Chondrocyte (in vitro differentiated cells): ENCODE measurements at regions not wholly inside any gene's neighbourhood (a gene's known extent, or its start where the extent isn't known, plus 50 kb on each side); places are given as distances from the start of the nearest gene placed in this dataset.
"Not testable (repeated sequence)": the region's sequence is repeated elsewhere in the genome, so short reads cannot be mapped to it uniquely, and the experiment has no call there.

Source experiments
- DNase-seq: peaks from one replicate; pipeline ENCODE4 v3.0.0; 2021; ENCODE audit warnings: mixed read lengths, low spot score
- H3K27ac Mint-ChIP-seq: one replicate; pipeline ENCODE4 v1.8.0; 2021; ENCODE audit warnings: mild to moderate bottlenecking, moderate library complexity, mixed read lengths; ENCODE audit not compliant: unreplicated experiment
- H3K27me3 Mint-ChIP-seq: 2 replicates; pipeline ENCODE4 v1.8.0; 2021; ENCODE audit warnings: low read depth, mixed read lengths
- H3K36me3 Mint-ChIP-seq: 2 replicates; pipeline ENCODE4 v1.8.0; 2021; ENCODE audit warnings: low read depth, mixed read lengths
- H3K4me1 Mint-ChIP-seq: 2 replicates; pipeline ENCODE4 v1.8.0; 2021; ENCODE audit warnings: low read depth, mild to moderate bottlenecking, mixed read lengths
- H3K4me3 Mint-ChIP-seq: one replicate; pipeline ENCODE4 v1.8.0; 2021; ENCODE audit warnings: mild to moderate bottlenecking, moderate library complexity, mixed read lengths; ENCODE audit not compliant: unreplicated experiment
- H3K9me3 Mint-ChIP-seq: 2 replicates; pipeline ENCODE4 v1.8.0; 2021; ENCODE audit warnings: low read depth, mixed read lengths
- CTCF ChIP-seq: fragments of 200-600 bp; sonication (generic); IDR thresholded peaks from 2 replicates; pipeline ENCODE4 v1.5.0; 2021; ENCODE audit warnings: antibody characterized with exemption, mild to moderate bottlenecking, moderate library complexity

- Mint-ChIP-seq H3K36me3 (no peaks in the 10 kb centered on the region), H3K27ac (no peak overlapping the region), H3K4me1 (no peaks in the 10 kb centered on the region), H3K27me3 (no peaks in the 10 kb centered on the region), H3K9me3 (no peaks in the 10 kb centered on the region), H3K4me3 (no peak overlapping the region)
- no peak for TF ChIP-seq CTCF
- no peak for DNase-seq
Observed at GRCh38 chr12:96120359-96121100, 73.6 kb upstream of the ELK3 start.

GRCh38 chr12:96121271-96121711 is 72.9 kb upstream of the ELK3 start:
- no peak for DNase-seq

GRCh38 chr12:96128292-96128691 is 65.9 kb upstream of the ELK3 start:
- not testable (repeated sequence) for H3K27me3 Mint-ChIP-seq, DNase-seq, H3K27ac Mint-ChIP-seq, H3K4me3 Mint-ChIP-seq, H3K4me1 Mint-ChIP-seq, H3K9me3 Mint-ChIP-seq, H3K36me3 Mint-ChIP-seq

More at GRCh38 chr12:96121271-96121711, 72.9 kb upstream of the ELK3 start:
- no peaks in the 10 kb centered on the region for H3K4me1 Mint-ChIP-seq
- no peaks in the 10 kb centered on the region for H3K9me3 Mint-ChIP-seq
- no peaks in the 10 kb centered on the region for H3K27me3 Mint-ChIP-seq
- TF ChIP-seq CTCF = no peak
- H3K4me3 Mint-ChIP-seq = no peak overlapping the region
- no peak overlapping the region for H3K27ac Mint-ChIP-seq
- H3K36me3 Mint-ChIP-seq = no peaks in the 10 kb centered on the region

- DNase-seq = no peak
- Mint-ChIP-seq H3K27ac (no peak overlapping the region), H3K9me3 (no peaks in the 10 kb centered on the region), H3K27me3 (peaks cover 7% of the 10 kb centered on the region), H3K36me3 (no peaks in the 10 kb centered on the region), H3K4me1 (no peaks in the 10 kb centered on the region), H3K4me3 (no peak overlapping the region)
- no peak for TF ChIP-seq CTCF
Observed at GRCh38 chr12:96130396-96131059, 63.6 kb upstream of the ELK3 start.

GRCh38 chr12:96131230-96131788 is 62.9 kb upstream of the ELK3 start:
- no peak for DNase-seq
- no peaks in the 10 kb centered on the region for H3K9me3 Mint-ChIP-seq
- no peak overlapping the region for H3K4me3 Mint-ChIP-seq
- no peak for TF ChIP-seq CTCF
- H3K27me3 Mint-ChIP-seq = peaks cover 7% of the 10 kb centered on the region
- H3K4me1 Mint-ChIP-seq = peaks cover 7% of the 10 kb centered on the region
- no peak overlapping the region for H3K27ac Mint-ChIP-seq
- no peaks in the 10 kb centered on the region for H3K36me3 Mint-ChIP-seq
